GM21528 (cell line): ENCODE measurements at regions not wholly inside any gene's neighbourhood (a gene's known extent, or its start where the extent isn't known, plus 50 kb on each side); places are given as distances from the start of the nearest gene placed in this dataset.

ENCODE experiments used
- ATAC-seq: cut with Tn5 transposase; IDR thresholded peaks from one replicate; pipeline ENCODE4 v1.9.1; 2021; ENCODE audit warnings: mild to moderate bottlenecking, moderate library complexity; ENCODE audit not compliant: unreplicated experiment, low FRiP score

DNA sequence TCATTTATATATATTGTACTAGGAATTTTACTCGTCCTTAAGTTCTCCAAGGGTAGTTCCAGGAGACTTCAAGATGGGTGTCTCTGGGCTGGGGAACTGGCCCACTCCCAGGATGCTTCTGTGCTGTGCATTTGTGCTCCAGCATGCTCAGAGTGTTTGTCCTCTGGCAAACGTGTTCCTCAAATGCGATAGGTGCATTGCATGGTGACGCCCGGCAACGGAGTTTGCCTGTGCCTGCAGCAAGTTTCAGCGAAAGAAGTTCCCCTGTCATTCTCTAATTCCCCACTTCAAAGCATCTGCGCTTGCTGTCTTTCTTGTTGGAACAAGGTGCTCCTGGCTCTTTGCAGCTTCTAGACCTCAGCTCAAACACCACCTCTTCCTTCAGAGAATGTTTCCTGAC is 465.1 kb downstream of the GALR1 start:
- ATAC-seq, result no peak

- ATAC-seq, result no peak
These were observed 466.6 kb downstream of the GALR1 start for GRCh38 chr18:77716282-77716681.

- ATAC-seq, result no peak
These were observed 483.8 kb downstream of the GALR1 start for GRCh38 chr18:77733292-77733903.

DNA sequence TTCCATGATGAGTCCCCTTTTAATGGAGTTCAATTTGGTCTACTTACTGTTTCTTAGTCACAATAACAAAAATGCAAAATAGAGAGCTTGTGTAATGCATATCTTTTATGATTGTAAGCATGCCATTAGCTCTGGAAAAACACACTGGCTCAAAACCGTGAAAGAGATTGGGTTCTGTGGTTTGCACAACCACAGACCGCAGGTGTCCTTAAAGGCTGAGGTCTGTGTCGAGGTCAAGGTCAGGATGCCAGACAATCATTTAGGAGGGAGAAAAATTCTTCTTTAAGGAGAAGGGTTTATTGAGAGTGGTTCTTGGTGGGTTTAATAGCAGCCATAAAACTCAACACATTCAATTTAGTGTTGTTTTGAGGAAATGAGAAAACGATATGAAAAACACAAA is 487.2 kb downstream of the GALR1 start:
- no peak for ATAC-seq

GRCh38 chr18:77737405-77737804 is 487.8 kb downstream of the GALR1 start:
- ATAC-seq, result no peak

DNA sequence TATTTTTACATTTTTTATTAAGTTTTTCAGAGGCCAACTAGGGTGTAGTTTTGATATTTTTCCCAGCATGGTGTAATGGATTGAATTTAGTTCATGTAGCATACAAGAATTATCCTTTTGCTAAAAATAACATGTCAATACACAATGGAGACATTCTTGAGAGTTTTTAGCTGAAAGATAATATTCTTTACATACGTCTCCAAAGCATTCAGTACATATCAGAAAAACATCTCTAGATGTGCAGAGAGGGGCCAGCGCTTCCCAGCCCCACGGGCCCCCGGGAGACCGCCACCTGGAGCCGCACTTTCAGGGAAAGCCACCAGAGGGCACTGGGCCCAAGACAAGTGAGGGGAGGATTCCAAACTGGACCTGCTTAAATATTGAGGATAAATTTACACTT is 499.4 kb downstream of the GALR1 start:
- ATAC-seq, result no peak

DNA sequence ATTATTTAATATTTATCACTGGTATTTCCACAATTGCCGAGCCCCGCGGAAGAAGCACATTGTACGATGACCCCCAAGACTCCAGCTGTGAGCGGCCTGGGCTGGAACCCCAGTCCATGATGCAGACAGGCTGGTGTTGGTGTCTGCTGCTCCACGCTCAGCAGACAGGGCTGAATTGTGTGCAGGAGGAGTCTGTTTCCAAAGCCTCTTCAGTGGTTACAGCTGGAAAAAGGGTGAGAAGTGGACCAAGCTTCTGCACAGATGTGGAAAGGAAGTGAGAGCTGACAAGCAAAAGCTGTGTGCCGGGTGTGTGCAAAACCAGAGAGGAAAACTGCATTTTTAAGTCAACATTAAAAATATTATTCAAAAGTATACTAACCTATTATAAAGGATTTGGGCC is 500.4 kb downstream of the GALR1 start:
- no peak for ATAC-seq

DNA sequence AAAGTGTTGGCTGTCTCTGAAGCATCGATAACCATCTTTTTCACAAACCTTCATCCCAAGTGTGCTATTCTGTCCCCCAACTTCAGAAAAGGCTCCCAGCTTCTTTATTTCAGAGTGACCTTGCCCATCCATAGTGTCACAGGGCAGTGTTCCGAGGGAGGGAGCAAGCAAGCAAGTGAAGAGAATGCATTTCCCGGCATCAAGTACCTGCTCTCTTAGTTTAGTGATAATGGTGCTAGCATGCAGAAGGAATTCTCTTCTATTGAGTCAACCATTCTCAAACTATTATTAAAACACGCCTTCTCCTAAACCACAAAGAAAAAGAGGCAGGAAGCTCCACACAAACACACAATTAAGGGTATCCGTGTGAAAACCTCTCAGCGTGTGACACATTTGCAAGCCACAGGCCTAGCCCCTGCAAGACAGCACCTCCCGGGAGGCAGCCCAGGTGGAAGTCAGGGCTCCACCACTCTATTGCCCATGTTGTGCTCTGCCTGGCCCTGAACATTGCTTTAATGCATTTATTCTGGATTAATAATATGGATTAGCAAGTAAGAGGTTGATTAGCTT is 504.9 kb downstream of the GALR1 start:
- ATAC-seq, result no peak

GRCh38 chr18:77755187-77755586 is 505.5 kb downstream of the GALR1 start:
- ATAC-seq, result no peak

- ATAC-seq, result no peak
These were observed 511.7 kb downstream of the GALR1 start for GRCh38 chr18:77761332-77761731.

DNA sequence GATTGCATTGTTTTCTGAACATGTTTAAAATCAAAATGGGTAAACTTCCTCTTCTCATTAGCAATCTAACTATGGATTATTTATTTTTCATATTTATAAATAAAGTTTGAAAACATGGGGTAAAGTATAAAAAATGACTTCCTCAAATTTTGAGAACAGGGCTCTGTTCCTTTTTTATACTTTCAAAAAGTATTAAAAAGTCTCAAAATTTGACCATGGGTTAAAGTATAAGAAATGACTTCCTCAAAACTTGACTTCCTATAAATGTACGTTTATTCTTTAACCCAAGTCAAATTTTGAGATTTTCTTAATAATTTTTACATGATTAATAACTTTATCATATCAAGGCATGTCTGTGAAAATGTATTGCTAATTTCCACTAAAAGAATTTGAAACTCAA is 512.4 kb downstream of the GALR1 start:
- no peak for ATAC-seq

DNA sequence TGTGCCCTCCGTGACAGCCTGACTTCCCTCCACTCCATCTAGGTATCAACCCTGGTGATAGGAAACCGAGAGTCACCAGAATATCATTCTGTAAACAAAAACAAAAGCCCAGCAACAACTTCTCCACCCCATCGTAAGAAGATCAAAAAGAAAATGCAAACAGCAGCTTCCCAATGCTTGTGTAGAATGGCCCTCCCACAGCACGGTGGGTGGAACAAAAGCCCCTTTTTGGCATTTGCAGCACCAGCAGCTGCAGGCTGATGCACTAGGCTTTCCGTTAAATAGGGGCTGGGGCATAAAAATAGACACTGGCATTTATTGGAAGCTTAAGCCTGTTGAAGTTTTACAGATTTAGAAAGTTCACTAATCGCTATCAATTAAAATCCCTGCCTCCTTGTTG is 513.0 kb downstream of the GALR1 start:
- ATAC-seq, result no peak

GRCh38 chr18:77763530-77764145 is 514.0 kb downstream of the GALR1 start:
- ATAC-seq, result no peak

GRCh38 chr18:77765468-77765867 is 515.8 kb downstream of the GALR1 start:
- ATAC-seq, result no peak

GRCh38 chr18:77766421-77766820 is 516.8 kb downstream of the GALR1 start:
- ATAC-seq, result no peak

DNA sequence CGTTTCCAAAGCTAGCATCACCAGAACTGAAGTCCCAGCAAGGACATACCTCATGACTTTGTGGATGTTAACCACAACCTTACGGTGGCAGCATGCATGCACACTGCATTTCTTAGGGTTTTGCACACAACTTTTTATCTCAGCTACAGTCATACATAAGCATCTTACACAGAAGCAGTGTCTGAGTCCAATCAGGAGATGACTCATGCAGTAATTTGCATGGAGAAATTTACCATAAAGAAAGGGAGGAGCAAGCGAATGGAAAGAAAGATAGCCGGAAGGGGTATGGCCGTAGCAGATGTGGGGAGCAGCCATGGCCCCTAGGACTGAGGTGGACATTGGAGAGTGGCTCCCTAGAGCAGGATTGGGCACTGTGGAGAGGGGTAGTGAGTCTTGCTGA is 522.5 kb downstream of the GALR1 start:
- ATAC-seq, result no peak

GRCh38 chr18:77776104-77776503 is 526.5 kb downstream of the GALR1 start:
- no peak for ATAC-seq

GRCh38 chr18:77777163-77777562 is 527.5 kb downstream of the GALR1 start:
- ATAC-seq, result no peak

DNA sequence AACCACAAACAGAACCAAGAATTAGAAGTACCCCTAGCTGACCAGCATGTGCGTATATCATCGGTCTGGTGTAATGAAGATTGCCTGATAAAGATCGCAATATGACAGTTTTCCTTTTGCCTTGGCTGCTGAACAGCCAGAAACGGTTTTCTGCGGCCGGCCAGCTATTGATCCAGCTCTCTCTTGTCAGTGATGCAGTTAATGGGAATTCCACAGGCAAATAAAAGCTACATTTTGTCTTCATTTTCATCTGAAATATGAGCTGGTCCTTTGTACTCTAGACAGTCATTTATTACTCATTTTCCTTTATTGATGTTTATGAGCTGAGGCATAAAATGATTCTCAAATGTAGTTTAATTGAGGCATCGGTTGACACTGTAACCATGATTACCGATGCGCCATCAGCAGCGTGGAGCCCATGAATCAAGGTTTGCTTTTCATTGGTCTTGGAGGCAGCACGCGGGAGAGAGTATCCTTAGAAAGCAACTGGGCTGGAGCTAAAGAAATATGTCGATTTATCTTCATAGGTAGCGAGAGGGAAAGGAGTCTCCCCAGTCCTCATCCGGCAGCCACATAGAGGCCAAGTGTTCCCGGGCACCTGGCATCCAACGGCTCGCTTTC is 535.2 kb downstream of the GALR1 start:
- ATAC-seq, result no peak

- no peak for ATAC-seq
These were observed 535.8 kb downstream of the GALR1 start for GRCh38 chr18:77785415-77785975.

DNA sequence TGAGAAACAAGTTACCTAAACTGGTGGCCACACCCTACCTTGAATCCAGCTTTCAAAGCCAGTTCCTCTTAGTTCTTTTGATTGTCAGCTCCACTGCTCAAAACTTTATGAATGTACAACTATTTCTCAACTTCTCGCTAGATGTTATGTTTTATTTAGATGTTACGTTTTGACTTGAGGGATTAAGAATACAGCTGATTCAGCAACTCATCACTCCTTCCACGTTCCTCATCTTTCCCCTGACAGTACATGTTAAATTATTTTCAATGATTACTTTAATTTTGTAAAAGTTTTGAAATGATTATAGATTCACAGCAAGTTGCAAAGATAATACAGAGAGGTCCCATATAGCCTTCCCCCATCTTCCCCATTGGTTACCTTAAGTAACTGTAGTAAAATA is 553.4 kb downstream of the GALR1 start:
- no peak for ATAC-seq

GRCh38 chr18:77804382-77804781 is 554.7 kb downstream of the GALR1 start:
- no peak for ATAC-seq
